PFSK-1 (cell line): ENCODE measurements at regions not wholly inside any gene's neighbourhood (a gene's known extent, or its start where the extent isn't known, plus 50 kb on each side); places are given as distances from the start of the nearest gene placed in this dataset.

Experiments
- FOXP2 ChIP-seq: optimal IDR thresholded peaks from 2 replicates; pipeline ENCODE3; 2011; ENCODE audit warnings: borderline replicate concordance, control low read depth, inconsistent platforms; ENCODE audit not compliant: insufficient read depth; ENCODE audit errors: extremely low read length, extremely low read depth
- POLR2AphosphoS5 ChIP-seq: IDR thresholded peaks from 2 replicates; pipeline ENCODE4 v1.6.1; 2012; ENCODE audit warnings: low read depth, mild to moderate bottlenecking, control low read depth, low read length, moderate library complexity
- SIN3A ChIP-seq: IDR thresholded peaks from 2 replicates; pipeline ENCODE4 v1.6.1; 2012; ENCODE audit warnings: mild to moderate bottlenecking, low read length, moderate library complexity, borderline replicate concordance; ENCODE audit not compliant: insufficient read depth
- TAF1 ChIP-seq: IDR thresholded peaks from 2 replicates; pipeline ENCODE4 v1.6.1; 2012; ENCODE audit warnings: low read length, control low read depth, borderline replicate concordance; ENCODE audit not compliant: insufficient read depth
- TF ChIP-seq, protein P1 (sequence below), 2 experiments: IDR thresholded peaks; 2 replicates each; pipeline versions ENCODE4 v1.6.1 to v1.8.0; 2011 to 2012; ENCODE audit warnings: low read depth in 2 of 2, low read length in 2 of 2, control low read depth in 1 of 2, inconsistent platforms in 1 of 2, mild to moderate bottlenecking in 1 of 2, moderate library complexity in 1 of 2; ENCODE audit not compliant: insufficient read depth in 1 of 2

GRCh38 chr19:28539759-28540158, 673.2 kb downstream of the UQCRFS1 start:
- TF ChIP-seq POLR2AphosphoS5 (no peak), TAF1 (no peak), SIN3A (no peak), FOXP2 (no peak)
- TF ChIP-seq, protein P1, sequence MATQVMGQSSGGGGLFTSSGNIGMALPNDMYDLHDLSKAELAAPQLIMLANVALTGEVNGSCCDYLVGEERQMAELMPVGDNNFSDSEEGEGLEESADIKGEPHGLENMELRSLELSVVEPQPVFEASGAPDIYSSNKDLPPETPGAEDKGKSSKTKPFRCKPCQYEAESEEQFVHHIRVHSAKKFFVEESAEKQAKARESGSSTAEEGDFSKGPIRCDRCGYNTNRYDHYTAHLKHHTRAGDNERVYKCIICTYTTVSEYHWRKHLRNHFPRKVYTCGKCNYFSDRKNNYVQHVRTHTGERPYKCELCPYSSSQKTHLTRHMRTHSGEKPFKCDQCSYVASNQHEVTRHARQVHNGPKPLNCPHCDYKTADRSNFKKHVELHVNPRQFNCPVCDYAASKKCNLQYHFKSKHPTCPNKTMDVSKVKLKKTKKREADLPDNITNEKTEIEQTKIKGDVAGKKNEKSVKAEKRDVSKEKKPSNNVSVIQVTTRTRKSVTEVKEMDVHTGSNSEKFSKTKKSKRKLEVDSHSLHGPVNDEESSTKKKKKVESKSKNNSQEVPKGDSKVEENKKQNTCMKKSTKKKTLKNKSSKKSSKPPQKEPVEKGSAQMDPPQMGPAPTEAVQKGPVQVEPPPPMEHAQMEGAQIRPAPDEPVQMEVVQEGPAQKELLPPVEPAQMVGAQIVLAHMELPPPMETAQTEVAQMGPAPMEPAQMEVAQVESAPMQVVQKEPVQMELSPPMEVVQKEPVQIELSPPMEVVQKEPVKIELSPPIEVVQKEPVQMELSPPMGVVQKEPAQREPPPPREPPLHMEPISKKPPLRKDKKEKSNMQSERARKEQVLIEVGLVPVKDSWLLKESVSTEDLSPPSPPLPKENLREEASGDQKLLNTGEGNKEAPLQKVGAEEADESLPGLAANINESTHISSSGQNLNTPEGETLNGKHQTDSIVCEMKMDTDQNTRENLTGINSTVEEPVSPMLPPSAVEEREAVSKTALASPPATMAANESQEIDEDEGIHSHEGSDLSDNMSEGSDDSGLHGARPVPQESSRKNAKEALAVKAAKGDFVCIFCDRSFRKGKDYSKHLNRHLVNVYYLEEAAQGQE (IDR thresholded peaks at IDR 0.05; ENCODE audit: insufficient read depth in 1 of 2, low read depth in 2 of 2, low read length in 2 of 2) = no peak
